Rectal smooth muscle tissue (tissue), 1 donor: ENCODE measurements at regions not wholly inside any gene's neighbourhood (a gene's known extent, or its start where the extent isn't known, plus 50 kb on each side); places are given as distances from the start of the nearest gene placed in this dataset.

Source experiments
- H3K27ac ChIP-seq: one replicate; pipeline ENCODE4 v1.7.0; 2013; ENCODE audit warnings: low read depth, low read length, inconsistent platforms
- H3K27me3 ChIP-seq: one replicate; pipeline ENCODE4 v1.7.0; 2013; ENCODE audit warnings: low read length; ENCODE audit not compliant: control insufficient read depth, insufficient read depth
- H3K36me3 ChIP-seq: one replicate; pipeline ENCODE4 v1.7.0; 2013; ENCODE audit warnings: low read length; ENCODE audit not compliant: control insufficient read depth, insufficient read depth
- H3K4me1 ChIP-seq: one replicate; pipeline ENCODE4 v1.7.0; 2013; ENCODE audit warnings: low read length; ENCODE audit not compliant: control insufficient read depth, insufficient read depth
- H3K4me3 ChIP-seq: one replicate; pipeline ENCODE4 v1.7.0; 2013; ENCODE audit warnings: low read length
- H3K9ac ChIP-seq: one replicate; pipeline ENCODE4 v1.7.0; 2013; ENCODE audit warnings: low read length

- no peaks in the 10 kb centered on the region for H3K4me1 ChIP-seq
- no peak overlapping the region for H3K9ac ChIP-seq
- H3K27me3 ChIP-seq, result no peaks in the 10 kb centered on the region
- no peak overlapping the region for H3K27ac ChIP-seq
- H3K4me3 ChIP-seq, result no peak overlapping the region
- no peaks in the 10 kb centered on the region for H3K36me3 ChIP-seq
These were observed 154.3 kb downstream of the ANKRD60 start for GRCh38 chr20:58073945-58074856.

DNA sequence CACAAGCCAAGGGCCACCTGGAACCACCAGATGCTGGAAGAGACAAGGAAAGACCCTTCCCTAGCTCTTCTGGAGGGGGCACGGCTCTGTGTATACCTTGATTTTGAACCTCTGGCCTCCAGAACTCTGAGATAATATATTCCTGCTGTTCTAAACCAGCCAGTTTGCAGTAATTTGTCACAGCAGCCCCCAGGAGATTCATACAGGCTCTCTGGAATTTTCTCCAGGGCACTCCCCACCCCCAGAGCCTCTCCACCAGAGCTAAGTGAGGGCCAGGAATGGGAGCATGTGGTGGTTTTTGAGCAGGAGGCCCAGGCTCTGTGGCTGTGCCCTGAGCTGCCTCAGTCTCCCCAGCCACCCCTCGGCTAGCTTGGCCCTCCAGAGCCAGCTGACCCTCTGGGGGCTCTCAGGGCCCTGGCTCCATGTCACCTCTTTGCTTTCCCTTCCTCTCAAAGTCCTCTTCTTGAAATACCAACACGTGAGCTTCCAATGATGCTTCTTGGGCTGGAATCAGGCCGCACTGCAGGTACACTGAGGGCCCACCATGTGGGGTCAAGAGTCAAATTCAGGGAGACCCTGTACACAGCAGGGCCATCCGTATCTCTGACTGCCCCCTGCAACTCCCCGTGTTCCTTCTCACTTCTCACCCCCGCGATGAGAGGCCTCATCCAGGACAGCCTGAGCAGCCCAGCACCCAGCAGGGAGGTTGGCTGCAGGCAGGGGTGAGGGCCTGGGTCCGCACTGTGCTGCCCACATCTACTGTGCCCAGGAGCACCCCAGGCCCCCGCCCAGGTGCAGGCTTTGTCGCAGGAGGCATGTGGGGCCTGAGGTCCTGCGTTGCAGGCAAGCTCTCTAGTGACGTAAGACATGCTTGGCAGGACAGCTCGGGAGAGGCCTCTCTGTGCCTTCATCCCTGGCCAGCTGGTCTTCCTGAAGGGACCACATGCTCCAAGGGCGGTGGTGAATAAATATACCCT lies 155.5 kb downstream of the ANKRD60 start:
- H3K4me3 ChIP-seq, result no peak overlapping the region
- no peaks in the 10 kb centered on the region for H3K36me3 ChIP-seq
- H3K27ac ChIP-seq, result no peak overlapping the region
- no peaks in the 10 kb centered on the region for H3K4me1 ChIP-seq
- H3K27me3 ChIP-seq, result no peaks in the 10 kb centered on the region
- H3K9ac ChIP-seq, result no peak overlapping the region

DNA sequence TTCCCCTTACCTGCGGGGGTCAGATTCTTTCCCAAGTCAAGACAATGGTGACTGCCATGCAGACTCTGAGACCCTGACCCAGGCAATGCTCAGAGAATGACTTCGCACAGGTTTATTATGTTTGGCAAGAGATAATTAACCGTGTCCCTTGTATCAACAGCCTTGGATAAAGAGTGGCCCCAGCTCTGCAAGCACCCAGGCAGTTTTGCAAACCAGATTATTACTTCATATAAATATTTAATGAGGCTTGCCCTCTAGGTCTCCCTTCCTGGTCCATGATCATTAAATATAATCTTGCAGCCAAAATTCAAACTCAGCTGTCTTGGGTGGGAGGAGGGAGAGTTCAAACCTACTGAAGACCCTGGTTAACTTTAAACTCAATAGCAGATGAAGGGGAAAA lies 156.5 kb downstream of the ANKRD60 start:
- Histone ChIP-seq H3K9ac (no peak overlapping the region), H3K36me3 (no peaks in the 10 kb centered on the region), H3K27me3 (no peaks in the 10 kb centered on the region), H3K4me1 (no peaks in the 10 kb centered on the region), H3K4me3 (no peak overlapping the region), H3K27ac (no peak overlapping the region)

GRCh38 chr20:58071298-58071697 lies 157.2 kb downstream of the ANKRD60 start:
- Histone ChIP-seq H3K4me3 (no peak overlapping the region), H3K9ac (no peak overlapping the region), H3K36me3 (no peaks in the 10 kb centered on the region), H3K27me3 (no peaks in the 10 kb centered on the region), H3K4me1 (no peaks in the 10 kb centered on the region), H3K27ac (no peak overlapping the region)

DNA sequence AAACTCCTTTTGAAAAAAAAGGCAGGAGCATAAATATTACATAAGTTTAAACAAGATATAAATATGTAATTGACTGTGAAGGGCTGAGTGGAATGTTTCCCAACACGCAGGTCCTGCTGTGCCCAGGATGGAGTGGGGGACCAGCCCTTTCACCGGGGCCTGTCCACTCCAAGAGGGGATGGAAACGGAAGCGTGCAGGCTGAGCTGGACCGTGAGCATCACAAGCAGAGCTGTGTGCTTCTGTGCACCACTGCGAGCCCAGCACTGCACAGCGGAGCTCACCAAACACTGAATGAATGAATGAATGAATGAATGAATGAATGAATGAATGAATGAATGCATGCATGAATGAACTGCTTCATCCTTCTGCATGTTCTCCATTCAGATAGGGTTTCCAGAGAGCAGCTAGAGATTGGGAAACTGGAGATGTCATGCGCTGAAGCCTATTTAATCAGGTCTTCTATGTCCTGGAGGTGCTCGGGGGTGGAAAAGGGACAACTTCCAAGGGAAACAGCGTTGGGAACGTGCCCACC lies 157.7 kb downstream of the ANKRD60 start:
- H3K9ac ChIP-seq, result no peak overlapping the region
- no peaks in the 10 kb centered on the region for H3K36me3 ChIP-seq
- H3K27me3 ChIP-seq, result no peaks in the 10 kb centered on the region
- no peaks in the 10 kb centered on the region for H3K4me1 ChIP-seq
- no peak overlapping the region for H3K4me3 ChIP-seq
- no peak overlapping the region for H3K27ac ChIP-seq

DNA sequence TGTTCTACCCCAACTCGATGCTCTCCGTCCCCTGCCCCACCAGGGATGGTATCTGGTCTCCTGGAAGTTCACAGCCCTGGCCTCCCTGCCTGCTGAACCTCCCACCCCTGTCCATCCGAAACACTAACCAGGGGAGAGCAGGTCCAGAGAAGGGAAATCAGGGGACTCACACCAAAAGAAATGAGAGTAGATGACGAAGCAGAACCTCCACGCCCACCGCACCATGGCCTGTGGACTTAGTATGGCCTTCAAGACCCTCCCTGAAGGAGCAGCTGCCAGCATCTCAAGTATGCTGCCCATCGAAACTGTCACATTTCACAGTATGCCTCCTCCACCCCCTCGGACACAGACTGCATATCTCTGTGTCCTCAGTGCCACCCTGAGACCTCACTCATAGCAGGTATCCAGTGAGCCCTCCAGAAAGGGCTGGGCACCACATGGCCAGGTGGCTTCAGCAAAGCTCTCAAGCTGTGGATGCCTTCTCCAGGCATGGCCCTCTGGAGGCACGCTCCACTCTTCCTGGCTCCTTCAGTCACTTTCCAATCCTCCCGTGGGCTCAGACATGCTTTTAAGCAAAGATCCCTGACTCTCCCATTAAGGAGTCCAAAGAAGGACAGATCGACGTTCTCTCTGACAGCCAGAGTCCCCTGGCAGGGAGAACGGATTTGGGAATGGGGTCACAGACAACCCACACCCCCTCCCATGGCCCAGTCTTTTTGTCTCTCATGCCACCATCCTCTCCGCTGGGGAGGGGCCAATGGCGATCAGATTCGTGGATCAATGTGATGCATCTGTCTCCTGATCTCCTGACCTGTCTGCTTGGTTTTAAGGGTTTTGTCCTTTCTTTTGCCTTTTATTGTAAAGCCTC lies 158.4 kb downstream of the ANKRD60 start:
- Histone ChIP-seq H3K9ac (no peak overlapping the region), H3K4me3 (no peak overlapping the region), H3K36me3 (no peaks in the 10 kb centered on the region), H3K27ac (no peak overlapping the region), H3K4me1 (no peaks in the 10 kb centered on the region), H3K27me3 (no peaks in the 10 kb centered on the region)

GRCh38 chr20:58069207-58069606 lies 159.2 kb downstream of the ANKRD60 start:
- H3K4me3 ChIP-seq, result no peak overlapping the region
- no peak overlapping the region for H3K9ac ChIP-seq
- no peak overlapping the region for H3K27ac ChIP-seq
- H3K27me3 ChIP-seq, result no peaks in the 10 kb centered on the region
- no peaks in the 10 kb centered on the region for H3K4me1 ChIP-seq
- no peaks in the 10 kb centered on the region for H3K36me3 ChIP-seq

- Histone ChIP-seq H3K36me3 (no peaks in the 10 kb centered on the region), H3K9ac (no peak overlapping the region), H3K4me1 (no peaks in the 10 kb centered on the region), H3K4me3 (no peak overlapping the region), H3K27ac (no peak overlapping the region), H3K27me3 (no peaks in the 10 kb centered on the region)
These were observed 162.7 kb downstream of the ANKRD60 start for GRCh38 chr20:58065508-58066361.

GRCh38 chr20:58064411-58065010 lies 163.9 kb downstream of the ANKRD60 start:
- Histone ChIP-seq H3K4me1 (no peaks in the 10 kb centered on the region), H3K36me3 (no peaks in the 10 kb centered on the region), H3K27ac (no peak overlapping the region), H3K4me3 (no peak overlapping the region), H3K9ac (no peak overlapping the region), H3K27me3 (no peaks in the 10 kb centered on the region)

GRCh38 chr20:58059260-58059544 lies 169.3 kb downstream of the ANKRD60 start:
- H3K36me3 ChIP-seq, result no peaks in the 10 kb centered on the region
- no peaks in the 10 kb centered on the region for H3K4me1 ChIP-seq
- H3K27me3 ChIP-seq, result peaks cover 3% of the 10 kb centered on the region
- H3K9ac ChIP-seq, result no peak overlapping the region
- H3K27ac ChIP-seq, result no peak overlapping the region
- no peak overlapping the region for H3K4me3 ChIP-seq
